ENCODE measurements at regions not wholly inside any gene's neighbourhood (a gene's known extent, or its start where the extent isn't known, plus 50 kb on each side); places are given as distances from the start of the nearest gene placed in this dataset.
"Not testable (repeated sequence)": the region's sequence is repeated elsewhere in the genome, so short reads cannot be mapped to it uniquely, and the experiment has no call there.

DNA sequence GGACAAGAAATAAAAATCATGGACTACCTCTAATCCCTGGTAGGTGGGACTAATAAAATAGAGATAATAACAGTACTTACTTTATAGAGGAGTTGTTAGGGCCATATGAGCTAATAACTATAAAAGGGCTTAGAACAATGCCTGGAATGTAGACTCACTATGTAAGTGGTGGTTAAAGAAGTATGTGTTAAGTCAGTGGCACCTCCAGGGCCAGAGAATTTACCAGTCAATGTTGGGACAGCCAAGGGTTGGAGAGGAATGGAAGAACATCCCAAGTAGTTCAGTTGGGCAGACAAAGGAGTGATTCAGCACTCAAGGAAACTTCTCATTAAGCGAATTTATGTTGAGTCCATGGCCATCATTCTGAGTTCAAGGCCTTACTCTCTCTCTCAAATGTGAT lies 116.8 kb downstream of the OTOR start:
- DNase-seq = no peak

DNA sequence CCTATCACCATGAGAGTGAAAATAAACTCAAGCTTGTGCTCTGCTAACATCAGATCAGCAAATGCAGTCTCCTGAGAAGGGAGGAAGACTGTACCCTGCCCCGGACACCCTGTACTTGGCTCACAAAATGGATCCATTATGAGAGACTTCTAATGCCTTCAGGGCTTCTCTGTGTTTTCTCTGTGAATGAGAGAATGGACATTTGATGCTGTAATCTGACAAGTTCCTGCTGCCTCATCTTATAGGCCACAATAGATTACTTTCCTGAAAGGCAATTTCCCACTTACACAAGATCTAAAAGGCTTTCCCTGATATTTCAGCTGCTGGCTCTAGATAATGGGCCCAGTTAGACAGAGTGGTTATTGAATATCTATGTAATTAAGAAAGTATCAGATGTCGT lies 117.2 kb downstream of the OTOR start:
- no peak for DNase-seq

DNA sequence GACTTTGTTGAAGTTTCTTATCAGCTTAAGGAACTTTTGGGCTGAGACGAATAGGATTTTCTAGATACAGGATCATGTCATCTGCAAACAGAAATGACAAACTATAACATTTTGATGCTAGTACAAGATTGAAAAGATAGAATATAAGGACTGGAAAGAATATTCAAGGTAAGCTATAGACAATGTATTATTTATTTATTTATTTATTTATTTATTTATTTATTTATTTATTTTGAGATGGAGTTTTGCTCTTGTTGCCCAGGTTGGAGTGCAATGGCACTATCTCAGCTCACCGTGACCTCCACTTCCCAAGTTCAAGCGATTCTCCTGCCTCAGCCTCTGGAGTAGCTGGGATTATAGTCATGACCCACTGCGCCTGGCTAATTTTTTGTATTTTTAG lies 125.0 kb downstream of the OTOR start:
- not testable (repeated sequence) for DNase-seq

DNA sequence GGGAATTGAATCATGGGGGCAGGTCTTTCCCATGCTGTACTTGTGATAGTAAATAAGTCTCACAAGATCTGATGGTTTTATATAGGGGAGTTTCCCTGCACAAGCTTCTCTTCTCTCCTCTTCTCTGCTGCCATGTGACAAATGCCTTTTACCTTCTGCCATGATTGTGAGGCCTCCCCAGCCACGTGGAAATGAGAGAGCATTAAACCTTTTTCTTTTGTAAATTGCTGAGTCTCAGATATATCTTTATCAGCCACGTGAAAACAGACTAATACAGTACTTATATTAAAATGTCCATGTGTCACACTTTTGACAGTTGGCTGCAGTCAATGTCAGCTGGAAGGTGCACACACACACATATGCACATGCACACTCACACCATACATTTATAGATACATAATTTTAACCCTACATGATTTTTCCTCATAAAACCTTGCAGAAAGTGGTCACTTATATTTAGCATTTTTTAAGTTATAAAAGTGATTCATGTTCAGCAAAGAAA lies 128.9 kb downstream of the OTOR start:
- DNase-seq = no peak

DNA sequence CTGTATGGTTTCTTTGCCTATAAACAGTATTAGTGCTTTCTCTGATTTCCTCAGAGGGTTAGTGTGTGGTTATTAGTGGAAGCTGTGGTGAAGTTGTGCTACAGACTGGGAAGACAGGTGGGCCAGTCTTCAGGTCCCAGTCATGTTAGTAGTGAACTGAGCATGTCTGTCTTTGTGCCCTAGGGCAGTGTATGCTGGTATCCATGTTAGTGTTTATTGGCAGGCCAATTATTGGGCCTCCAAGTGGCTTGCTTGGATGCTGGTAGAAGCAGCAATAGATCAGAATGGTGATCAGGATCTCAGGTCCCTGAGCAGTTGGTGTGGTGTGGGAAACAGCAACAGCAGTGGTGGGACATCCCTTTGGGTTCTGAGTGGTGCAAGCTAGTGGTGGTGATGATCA lies 137.6 kb downstream of the OTOR start:
- no peak for DNase-seq

DNA sequence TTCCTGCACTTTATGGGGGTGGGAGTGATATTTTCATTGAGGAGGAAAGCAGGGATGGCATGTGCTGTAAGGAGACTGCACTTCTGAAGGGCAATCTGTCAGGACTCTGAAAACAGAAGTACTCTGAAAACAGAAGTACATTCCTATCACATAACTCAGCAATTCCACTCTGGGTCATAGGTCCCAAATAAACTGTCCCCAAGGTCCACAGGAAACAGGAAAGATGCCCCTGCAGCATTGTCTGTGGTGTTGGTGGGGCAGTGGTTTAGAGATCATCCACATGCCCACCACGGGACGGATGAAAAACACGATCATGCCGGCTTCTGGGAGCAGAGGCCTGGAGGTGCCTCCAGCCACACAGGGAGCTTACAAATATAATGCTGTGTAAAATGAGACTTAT lies 150.3 kb downstream of the OTOR start:
- no peak for DNase-seq

DNA sequence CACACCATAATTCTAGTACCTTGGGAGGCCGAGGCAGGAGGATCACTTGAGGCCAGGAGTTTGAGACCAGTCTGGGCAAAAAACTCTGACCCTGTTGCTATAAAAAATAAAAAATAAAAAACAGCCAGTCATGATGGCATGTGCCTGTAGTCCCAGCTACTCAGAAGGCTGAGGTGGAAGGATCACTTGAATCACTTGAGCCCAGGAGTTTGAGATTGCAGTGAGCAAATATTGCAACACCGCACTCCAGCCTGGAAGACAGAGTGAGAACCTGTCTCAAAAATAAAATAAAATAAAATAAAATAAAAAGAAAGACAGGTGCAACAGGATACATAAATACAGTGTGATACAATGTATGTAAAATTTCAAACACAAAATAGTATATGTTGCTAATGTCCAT lies 154.5 kb downstream of the OTOR start:
- no peak for DNase-seq

DNA sequence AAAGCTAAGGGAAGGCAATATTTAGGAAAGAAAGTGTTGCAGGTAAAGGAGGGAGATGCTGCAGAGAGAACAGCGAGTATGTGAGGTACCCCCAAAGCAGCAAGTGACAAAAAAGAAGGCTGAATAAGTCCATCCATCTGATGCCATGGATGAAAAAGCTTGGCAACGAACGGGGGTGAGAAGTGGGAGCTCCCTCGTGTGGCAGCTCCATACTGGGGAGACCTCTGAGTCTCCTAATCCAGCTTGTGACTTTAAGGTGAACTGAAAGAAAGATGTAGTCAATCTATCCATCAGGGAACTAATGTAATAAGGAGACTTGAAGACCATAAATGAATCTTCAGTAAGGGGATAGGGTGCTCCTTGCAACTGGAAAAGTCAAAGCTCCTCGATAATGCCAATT lies 156.6 kb downstream of the OTOR start:
- no peak for DNase-seq

DNA sequence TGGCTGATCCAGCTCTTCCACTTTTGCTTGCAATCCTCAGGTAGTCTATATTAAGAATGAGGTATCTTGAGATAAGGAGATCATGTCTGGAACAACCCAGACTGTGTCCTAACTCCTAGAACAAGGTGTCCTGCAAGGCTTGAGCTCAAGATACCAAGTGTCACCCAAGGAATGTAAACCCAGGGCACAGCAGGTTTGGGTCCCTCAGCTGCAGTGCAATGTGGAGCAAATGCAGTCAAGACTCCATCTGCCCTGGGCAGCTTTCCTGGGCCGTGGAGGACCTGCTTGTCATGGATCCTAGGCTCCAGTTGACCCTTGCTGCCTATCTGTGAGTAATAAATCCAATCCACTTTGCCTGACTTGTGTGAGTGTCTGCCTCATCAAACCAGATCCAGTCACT lies 166.1 kb downstream of the OTOR start:
- no peak for DNase-seq

DNA sequence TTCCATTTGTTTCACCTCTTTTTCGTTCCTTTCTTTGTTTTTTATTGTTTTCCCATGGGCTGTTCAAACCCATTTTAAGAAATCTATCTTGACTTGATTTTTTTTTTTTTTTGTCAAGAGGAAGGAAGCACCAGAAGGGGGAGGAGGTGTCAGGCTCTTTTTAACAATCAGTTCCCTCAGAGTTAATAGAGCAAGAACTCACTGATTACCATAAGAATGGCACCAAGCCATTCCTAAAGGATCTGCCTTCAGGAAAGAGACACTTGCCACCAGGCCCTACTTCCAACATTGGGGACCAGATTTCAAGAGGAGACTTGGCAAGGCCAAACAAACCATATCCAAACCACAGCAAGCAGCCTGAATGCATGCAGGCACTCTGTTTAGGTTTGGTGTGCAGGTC lies 168.0 kb downstream of the OTOR start:
- DNase-seq = no peak

DNA sequence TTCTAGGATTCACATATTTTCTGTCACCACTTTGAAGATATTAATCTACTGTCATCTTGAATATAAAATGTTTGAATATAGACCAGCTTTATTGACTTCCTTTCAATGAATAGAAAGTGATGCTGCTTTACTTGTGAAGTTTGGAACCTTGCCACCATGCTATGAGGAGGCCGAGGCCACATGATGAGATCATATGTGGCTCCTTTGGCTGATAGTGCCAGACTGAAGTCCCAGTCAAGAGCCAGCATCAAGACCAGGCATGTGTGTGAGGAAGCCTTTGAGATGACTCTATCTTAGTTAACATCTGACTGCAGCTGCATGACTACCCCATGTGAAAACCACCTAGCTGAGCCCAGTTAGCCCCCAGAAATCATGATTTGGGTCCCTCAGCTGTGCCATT lies 169.5 kb downstream of the OTOR start:
- DNase-seq = no peak

DNA sequence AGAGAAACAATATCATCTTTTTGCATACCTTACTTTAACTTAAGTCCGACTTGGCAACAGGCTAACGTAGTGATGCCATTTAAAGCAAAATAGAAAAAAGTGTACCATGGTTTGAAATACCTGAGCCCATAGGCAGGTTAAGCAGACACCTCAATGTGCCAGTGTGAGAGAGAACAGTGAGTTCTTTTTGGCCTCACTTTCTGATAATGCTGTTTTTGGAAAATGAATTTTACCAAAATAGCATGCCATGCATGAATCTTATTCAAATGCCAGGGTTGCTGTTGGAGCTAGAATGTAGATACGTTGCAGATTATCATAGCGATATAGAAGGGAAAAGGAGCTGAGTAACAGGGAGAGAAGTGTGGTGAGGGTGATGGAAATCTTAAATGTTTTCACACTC lies 170.2 kb downstream of the OTOR start:
- no peak for DNase-seq

DNA sequence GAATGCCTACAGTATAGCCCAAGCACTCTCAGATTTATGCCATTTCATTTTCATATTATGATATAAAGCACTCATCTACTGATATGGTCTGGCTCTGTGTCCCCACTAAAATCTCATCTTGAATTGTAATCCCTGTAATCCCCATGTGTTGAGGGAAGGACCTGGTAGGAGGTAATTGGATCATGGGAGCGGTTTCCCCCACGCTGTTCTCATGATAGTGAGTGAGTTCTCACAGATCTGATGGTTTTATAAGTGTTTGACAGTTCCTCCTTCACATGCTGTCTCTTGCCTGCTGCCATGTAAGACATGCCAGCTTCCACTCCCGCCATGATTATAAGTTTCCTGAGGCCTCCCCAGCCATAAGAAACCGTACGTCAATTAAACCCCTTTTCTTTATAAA lies 171.7 kb downstream of the OTOR start:
- no peak for DNase-seq

DNA sequence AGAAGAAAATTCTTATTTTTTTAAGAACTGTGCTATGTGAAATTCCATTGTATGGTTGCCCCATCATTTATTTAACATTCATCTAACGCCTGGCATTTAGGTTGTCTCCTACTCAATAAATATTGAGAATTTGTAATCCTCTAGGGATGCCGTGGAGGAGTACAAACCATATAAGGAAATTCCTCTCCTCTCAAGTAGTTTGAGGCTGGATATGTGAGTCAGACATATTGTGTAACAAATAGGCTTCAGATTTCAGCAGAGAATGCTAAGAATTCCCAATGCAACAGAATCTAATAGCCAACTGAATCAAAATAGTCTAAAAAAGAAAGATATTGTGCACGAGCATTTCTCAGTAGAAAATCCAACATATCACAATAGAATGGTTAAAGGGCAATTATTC lies 174.7 kb downstream of the OTOR start:
- no peak for DNase-seq

DNA sequence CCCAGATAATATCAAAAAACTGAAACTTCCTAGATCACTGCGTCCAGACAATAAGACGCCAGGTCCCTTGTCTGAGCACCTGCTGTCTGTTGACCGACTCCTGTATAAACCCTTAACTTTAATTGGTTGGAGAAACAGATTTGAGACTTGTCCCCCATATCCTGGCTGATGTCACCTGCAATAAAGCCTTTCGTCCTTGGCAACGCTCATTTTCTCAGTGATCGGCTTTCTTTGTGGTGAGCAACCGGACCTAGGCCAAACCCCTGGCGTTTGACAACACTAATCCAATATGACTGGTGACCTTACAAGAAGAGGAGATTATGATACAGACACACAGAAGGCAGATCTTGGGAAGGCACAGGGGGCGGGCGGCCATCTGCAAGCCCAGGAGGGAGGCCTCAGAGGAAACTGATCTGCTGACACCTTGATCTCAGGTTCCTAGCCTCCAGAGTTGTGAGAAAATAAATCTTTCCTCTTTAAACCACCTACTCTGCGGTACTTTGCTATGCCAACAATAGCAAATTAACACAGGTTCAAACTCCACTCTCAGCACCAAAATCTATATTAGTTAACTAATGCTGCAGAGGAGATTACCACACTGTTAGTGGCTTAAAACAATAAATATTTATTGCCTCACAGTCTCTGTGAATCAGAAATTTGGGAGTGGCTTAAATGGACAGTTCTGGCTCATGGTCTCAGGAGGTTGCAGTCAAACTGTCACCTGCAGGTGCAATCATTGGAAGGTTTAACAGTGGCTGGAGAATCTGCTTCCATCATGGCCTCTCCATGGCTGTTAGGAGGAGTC lies 178.7 kb downstream of the OTOR start:
- DNase-seq = no peak

DNA sequence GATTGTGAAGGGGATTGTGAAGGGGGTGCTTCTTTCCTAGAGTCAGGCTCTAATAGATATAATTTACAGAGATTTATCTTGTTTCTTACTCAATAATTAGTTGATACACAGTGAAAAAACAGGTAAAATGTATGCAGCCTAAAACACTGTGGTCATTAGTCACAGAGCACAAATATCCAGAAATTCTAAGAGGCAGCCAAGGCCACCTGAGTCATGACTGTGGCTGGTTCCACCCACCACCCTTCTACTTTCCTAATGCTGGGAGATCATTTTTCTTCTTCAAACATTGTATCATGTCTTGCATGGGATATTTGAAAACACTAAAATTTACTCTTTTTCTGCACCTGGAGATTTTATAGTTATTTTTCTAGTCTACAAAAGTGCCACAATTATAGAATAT lies 181.6 kb downstream of the OTOR start:
- DNase-seq = no peak

DNA sequence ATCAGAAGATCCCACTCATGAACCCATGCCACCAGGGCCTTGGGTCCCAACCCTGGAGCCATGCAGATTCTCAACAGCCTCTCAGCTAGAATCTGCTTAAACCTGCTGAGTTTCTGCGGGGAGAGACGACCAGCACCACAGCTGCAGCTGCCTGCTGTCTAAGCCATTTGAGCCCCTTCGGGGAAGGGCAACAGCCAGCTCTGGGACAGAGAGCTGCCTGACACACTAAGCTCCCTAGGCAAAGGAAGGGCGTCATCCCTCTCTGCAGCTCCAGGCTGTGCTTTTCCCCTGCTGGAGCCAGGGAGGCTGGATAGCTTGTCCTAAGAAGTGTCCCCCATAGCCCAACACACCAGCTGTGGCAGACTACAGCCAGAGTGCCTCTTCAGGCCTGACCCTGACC lies 182.5 kb downstream of the OTOR start:
- no peak for DNase-seq

DNA sequence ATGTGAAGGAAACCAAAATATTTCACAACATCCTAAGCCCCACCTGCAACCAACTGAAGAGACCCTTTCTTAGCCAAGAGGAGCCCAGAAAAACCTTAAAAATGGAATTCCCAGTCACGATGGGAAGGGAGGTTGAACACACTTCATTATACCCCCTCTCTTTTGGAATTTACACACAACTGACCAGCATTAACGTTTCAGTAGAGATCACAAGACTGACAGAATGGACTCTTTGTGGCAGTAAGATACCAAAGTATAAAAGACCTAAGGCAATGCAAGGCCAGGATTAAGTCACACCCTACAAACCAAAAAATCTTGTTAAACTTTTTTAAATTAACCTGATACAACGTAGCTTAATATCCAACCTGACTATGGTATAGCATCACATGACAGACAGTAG lies 190.9 kb downstream of the OTOR start:
- DNase-seq = no peak

DNA sequence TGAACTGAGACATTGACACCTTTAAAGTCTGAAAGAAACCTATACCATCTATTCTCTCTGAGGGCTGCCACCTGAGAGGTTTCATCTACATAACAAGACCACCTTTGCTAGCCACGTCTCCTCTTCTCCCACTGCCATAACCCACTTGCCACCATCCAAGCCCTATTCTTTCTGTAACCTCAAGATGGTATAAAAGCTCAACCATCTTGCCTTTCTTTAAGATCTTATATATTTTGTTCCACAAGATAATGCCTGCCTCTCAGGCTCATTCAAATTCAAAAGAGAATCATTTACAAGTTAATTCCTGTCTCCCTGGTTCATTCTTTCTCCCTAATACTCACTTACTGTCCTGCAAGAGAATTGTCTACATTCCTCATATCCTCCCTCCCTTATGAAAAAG lies 192.5 kb downstream of the OTOR start:
- no peak for DNase-seq

DNA sequence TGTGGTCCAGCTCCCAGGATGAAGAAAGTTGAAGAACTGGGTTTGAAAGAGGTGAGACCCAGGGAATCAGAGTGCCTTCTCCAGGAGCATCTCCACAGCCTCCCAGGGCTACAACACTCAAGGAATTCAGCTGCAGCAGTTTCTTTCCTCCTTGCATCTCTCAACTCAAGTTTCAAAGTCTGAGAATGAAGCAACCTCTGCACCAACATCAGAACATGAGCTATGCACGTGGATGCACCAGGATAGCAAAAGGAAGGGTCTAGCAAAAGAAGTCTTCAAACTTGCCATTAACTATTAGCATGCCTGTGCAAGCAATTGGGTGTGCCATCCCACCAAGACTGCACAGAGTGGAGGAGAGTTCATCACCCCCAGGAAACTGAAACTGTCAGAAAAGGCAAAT lies 193.9 kb downstream of the OTOR start:
- DNase-seq = no peak

DNA sequence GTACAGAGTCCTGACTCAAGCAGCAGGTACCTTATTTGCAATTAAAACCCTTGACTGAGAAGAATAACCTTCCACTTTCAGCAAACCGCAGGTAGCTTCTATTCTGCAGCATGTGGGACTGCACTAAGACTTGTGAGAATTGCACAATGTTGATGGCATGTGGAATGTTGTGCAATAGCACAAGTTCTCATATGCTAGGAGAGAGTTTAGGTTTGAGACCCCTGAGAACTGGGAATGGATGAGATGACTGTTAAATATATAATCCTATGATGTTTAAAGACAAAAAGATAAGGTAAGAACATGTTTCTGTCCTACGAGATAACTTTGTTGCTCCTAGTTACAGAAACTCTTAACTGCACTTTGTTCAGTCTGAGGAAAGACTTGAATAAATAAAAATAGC lies 194.6 kb downstream of the OTOR start:
- no peak for DNase-seq

DNA sequence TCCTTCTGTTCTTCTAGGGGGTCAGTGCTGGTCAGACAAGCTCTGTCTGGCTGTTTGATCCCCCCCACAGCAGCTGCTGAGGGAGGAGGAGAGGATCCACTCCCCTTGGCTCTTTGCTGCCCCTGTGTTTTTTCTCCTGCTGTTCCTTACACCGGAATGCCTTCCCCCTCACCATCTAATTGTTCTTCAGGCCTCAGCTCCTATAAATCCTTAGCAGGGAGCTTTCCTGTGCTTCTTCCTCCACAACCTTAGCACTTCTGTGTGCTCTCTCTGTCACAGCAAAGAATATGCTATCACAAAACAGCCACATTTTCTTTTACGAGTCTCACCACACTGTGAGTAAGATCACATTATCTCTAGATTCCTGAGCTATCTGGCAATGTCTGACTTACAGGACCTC lies 196.6 kb downstream of the OTOR start:
- no peak for DNase-seq

DNA sequence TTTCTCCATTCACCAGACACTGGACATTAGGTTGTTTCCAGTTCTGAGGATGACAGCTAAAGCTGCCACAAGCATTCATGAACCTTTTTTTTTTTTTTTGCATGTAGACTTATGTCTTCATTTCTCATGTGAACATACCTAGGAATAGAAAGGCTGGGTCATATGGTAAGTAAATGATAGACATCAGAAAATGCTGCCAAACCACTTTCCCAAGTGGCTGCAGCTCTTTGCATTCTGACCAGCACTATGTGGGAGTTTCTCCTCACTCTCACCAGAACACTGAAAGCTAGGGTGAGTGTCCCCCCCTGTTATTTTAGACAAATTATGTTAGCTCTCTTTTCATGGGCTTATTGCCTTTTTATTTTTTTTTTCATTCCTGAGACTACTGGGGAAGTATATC lies 197.5 kb downstream of the OTOR start:
- DNase-seq = no peak

DNA sequence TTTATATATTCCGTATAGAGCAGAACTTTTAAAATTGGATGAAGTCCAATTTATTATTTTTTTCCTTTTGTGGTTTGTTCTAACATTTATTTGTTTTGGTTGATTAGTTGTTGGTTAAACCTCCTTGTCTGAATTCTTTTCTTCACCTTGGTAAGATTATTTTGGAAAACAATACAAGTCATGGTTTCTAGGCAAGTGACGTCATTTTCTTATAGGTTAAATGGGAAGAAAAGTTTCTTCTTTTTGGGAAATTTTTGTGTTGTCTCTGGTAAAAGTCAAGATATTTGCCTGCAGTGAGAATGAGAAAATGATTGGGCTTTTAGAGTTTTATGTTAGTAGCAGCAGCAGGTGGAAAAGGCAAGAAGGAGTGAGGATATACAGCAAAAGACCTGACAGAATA lies 197.9 kb downstream of the OTOR start:
- no peak for DNase-seq

DNA sequence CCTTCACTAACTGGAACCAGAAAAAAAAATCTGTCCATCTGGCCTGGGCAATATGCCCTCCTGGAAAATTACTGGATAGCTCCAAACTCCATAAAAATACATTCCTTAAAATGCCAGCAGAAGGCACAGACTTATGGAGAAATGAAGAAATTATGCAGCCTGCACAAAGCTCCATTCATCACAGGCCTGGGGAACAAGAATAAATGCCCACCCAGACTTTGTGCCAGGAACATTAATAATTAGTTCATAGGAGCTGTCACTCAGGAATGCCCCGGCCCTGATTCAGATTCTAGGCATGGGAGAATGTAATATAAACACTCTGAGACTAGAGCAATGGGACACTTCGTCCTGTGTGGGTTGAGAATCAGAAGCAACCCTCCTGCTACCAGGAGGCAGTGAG lies 199.3 kb downstream of the OTOR start:
- no peak for DNase-seq
